ENCODE measurements at regions not wholly inside any gene's neighbourhood (a gene's known extent, or its start where the extent isn't known, plus 50 kb on each side); places are given as distances from the start of the nearest gene placed in this dataset.

DNA sequence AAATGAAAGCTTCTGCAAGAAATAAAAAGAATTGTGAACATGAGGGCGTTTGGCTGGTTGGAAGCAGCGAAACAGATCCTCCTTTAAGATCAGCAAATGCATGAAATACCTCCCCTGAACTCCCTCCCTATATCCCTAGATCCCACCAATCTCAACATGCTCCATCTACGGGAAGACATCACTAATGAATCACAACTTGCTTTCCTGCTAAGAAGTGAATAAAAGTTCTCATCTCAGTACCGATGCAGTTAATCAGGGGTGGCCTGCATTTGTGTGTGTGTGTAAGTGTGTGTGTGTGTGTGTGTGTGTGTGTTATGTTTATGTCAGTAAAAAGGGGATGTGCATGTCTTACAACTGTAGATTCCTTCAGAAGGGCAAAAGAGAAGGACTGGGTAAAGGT, 238.7 kb downstream of the LIG4 start:
- TF ChIP-seq, protein P1, sequence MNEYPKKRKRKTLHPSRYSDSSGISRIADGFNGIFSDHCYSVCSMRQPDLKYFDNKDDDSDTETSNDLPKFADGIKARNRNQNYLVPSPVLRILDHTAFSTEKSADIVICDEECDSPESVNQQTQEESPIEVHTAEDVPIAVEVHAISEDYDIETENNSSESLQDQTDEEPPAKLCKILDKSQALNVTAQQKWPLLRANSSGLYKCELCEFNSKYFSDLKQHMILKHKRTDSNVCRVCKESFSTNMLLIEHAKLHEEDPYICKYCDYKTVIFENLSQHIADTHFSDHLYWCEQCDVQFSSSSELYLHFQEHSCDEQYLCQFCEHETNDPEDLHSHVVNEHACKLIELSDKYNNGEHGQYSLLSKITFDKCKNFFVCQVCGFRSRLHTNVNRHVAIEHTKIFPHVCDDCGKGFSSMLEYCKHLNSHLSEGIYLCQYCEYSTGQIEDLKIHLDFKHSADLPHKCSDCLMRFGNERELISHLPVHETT (tag by site-specific recombination; IDR thresholded peaks at IDR 0.05) = no peak
- TF ChIP-seq, protein P2, sequence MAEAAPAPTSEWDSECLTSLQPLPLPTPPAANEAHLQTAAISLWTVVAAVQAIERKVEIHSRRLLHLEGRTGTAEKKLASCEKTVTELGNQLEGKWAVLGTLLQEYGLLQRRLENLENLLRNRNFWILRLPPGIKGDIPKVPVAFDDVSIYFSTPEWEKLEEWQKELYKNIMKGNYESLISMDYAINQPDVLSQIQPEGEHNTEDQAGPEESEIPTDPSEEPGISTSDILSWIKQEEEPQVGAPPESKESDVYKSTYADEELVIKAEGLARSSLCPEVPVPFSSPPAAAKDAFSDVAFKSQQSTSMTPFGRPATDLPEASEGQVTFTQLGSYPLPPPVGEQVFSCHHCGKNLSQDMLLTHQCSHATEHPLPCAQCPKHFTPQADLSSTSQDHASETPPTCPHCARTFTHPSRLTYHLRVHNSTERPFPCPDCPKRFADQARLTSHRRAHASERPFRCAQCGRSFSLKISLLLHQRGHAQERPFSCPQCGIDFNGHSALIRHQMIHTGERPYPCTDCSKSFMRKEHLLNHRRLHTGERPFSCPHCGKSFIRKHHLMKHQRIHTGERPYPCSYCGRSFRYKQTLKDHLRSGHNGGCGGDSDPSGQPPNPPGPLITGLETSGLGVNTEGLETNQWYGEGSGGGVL (tag by site-specific recombination; IDR thresholded peaks at IDR 0.05) = no peak
- TF ChIP-seq KLF16 (tag by site-specific recombination; IDR thresholded peaks at IDR 0.05) (no peak), ZNF423 (tag by site-specific recombination; IDR thresholded peaks at IDR 0.05) (no peak), ZNF274 (IDR thresholded peaks at IDR 0.05; ENCODE audit: low read length) (no peak), ZNF274 (tag by site-specific recombination; IDR thresholded peaks at IDR 0.05; ENCODE audit: borderline replicate concordance) (no peak)
- TF ChIP-seq, protein P3, sequence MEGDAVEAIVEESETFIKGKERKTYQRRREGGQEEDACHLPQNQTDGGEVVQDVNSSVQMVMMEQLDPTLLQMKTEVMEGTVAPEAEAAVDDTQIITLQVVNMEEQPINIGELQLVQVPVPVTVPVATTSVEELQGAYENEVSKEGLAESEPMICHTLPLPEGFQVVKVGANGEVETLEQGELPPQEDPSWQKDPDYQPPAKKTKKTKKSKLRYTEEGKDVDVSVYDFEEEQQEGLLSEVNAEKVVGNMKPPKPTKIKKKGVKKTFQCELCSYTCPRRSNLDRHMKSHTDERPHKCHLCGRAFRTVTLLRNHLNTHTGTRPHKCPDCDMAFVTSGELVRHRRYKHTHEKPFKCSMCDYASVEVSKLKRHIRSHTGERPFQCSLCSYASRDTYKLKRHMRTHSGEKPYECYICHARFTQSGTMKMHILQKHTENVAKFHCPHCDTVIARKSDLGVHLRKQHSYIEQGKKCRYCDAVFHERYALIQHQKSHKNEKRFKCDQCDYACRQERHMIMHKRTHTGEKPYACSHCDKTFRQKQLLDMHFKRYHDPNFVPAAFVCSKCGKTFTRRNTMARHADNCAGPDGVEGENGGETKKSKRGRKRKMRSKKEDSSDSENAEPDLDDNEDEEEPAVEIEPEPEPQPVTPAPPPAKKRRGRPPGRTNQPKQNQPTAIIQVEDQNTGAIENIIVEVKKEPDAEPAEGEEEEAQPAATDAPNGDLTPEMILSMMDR (tag by site-specific recombination; IDR thresholded peaks at IDR 0.05) = no peak
